ENCODE measurements at regions not wholly inside any gene's neighbourhood (a gene's known extent, or its start where the extent isn't known, plus 50 kb on each side); places are given as distances from the start of the nearest gene placed in this dataset.
A peak's percentile ranks its signal among the peaks of the same experiment; 100 is the strongest.
"Not testable (repeated sequence)": the region's sequence is repeated elsewhere in the genome, so short reads cannot be mapped to it uniquely, and the experiment has no call there.

DNA sequence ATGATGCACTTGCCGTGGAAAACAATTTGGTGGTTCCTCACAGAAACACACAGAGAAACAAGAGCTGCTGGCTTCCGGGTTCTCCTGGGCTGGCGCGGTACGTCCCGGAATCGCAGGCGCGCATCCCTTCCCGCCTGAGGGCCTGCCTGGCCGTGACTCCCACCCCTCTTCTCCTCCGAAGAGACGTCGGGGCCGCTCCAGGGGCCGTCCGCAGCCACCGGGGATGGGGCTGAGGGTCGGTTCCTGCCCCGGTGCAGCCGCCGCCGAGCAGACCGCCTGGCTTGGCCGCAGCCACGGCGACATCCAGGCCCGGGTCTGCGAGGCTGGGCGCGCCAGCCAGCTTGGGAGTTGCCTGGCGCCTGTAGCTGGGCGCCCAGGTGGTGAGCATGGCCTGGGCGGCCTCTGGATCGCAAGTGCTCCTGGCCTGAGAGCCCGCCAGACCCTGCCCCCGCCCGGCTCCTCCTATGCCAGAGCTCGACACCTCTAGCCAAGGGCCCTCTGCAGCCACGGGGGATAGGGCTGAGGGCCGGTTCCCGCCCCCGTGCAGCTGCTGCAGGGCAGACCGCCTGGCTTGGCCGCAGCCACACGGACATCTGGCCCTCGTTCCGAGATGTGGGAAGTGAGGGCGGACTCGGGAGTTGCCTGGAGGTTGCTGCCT lies 1647.5 kb downstream of the SPATA31A7 start:
- peak; percentile 22 to 43 for DNase-seq

DNA sequence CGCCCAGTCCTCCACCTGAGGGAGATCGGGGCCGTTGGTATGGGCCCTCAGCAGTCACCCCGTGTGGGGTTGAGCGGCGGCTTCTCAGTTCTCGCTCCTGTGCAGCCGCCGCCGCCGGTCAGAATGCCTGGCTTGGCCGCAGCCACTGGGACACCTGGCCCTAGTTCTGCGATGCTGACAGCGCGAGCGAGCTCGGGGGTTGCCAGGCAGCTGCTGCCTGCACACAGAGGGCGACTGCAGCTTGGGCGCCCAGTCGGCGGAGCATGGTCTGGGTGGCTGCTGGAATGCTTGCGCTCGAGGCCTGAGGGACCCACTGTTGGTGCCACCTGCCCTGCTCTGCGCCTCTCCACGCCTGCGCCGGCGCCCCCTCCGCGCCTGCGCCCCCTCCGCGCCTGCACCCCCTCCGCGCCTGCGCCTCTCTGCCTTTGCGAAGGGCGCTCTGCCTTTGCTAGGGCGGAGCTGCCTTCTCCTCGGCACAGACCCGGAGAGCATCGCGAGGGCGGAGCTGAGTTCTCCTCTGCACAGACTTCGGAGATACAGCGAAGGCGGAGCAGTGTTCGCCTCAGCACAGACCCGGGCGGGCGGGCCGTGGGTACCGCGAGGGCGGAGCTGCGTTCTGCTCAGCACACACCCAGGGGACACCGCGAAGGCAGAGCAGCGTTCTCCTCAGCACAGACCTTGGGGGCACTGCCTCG lies 1648.3 kb downstream of the SPATA31A7 start:
- DNase-seq: peak; percentile 88 to 96

DNA sequence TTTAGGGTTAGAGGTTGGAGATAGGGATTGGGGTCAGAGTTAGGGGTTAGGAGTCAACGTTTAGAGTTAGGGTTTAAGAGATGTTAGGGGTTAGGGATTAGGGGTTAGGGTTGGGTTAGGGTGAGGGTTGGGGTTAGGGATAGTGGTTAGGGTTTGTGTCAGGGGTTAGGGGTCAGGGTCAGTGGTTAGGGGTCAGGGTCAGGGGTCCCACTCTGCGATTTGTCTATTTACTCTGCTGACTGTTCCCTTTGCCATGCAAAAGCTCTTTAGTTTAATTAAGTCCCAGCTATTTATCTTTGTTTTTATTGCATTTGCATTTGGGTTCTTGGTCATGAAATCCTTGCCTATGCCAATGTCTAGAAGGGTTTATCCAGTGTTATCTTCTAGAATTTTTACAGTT lies 1649.3 kb downstream of the SPATA31A7 start:
- not testable (repeated sequence) for DNase-seq

DNA sequence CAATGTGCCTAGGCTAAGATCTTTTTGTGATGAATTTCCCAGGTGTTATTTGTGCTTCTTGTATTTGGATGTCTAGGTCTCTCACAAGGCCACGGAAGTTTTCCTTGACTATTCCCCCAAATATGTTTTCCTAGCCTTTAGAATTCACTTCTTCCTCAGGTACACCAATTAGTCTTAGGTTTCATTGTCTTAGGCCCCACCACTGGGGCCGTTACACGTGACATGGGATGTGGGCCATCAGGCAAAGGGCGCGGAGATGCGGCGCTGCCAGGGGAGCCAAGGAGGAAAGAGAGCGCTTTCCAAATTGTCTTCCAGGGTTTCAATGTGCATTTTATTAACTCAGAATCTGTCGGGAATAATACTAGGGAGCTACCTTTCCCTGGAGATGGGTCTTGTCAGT lies 1653.3 kb downstream of the SPATA31A7 start:
- DNase-seq: not testable (repeated sequence)

DNA sequence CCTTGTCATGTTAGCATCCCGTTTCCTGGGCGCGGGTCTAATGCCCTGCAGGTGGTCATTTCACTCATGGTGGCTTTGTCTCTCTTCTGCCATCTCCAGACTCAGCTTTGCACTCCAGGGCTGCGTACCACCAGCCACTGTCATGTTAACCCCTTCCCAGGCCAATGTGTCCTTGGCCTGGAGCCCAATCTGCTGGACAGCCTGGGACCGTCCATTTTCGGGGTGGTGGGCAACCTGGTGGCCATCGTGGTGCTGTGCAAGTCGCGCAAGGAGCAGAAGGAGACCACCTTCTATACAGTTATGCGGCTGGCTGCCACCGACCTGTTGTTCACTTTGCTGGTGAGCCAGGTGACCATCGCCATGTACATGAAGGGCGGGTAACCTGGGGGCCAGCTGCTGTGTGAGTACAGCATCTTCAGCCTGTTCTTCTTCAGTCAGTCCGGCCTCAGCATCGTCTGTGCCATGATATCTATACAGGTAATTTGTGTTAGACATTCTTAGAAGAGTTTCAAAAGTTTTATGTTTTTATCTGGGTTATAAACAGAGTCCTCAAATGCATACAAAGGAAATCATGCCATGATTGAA lies 1654.0 kb downstream of the SPATA31A7 start:
- DNase-seq: not testable (repeated sequence)

DNA sequence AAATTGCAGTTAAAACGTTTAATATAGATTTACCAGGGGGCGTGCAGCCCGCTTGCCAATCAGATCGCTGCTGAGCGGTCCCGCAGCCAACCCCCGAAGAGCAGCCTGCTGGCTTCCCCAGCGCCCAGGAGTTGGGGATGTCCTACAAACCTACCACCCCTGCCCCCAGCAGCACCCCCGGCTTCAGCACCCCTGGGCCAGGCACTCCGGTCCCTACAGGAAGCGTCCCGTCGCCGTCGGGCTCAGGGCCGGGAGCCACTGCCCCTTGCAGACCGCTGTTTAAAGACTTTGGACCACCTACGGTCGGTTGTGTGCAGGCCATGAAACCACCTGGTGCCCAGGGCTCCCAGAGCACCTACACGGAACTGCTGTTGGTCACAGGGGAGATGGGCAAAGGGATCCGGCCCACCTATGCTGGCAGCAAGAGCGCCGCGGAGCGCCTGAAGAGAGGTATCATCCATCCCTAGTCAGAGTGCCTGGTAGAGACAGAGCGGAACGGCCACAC lies 1654.9 kb downstream of the SPATA31A7 start:
- not testable (repeated sequence) for DNase-seq

DNA sequence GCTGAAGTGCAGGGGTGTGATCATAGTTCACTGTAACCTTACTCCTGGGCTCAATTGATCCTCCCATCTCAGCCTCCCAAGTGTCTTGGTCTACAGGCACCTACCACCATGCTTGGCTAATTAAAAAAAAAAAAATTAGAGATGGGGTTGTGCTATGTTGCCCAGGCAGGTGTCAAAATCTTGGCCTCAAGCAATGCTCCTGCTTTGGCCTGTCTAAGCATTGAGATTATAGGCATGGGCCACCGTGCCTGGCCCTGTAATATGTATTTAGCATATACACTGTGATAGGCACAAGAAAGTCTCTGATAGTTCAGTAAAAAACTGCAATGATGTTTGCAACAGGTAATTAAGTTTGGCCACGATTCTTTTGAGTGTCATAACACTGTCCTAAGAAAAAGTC lies 1658.4 kb downstream of the SPATA31A7 start:
- DNase-seq: not testable (repeated sequence)

DNA sequence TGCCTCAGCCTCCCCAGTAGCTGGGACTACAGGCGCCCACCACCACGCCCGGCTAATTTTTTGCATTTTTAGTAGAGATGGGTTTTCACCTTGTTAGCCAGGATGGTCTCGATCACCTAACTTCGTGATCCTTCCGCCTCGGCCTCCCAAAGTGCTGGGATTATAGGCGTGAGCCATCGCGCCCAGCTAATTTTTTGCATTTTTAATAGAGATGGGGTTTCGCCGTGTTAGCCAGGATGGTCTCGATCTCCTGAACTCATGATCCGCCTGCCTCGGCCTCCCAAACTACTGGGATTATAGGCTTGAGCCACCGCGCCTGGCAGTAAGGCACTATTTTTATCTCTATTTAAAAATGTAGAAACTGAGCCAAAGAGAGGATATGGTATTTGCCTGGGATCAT lies 1660.2 kb downstream of the SPATA31A7 start:
- DNase-seq: not testable (repeated sequence)

DNA sequence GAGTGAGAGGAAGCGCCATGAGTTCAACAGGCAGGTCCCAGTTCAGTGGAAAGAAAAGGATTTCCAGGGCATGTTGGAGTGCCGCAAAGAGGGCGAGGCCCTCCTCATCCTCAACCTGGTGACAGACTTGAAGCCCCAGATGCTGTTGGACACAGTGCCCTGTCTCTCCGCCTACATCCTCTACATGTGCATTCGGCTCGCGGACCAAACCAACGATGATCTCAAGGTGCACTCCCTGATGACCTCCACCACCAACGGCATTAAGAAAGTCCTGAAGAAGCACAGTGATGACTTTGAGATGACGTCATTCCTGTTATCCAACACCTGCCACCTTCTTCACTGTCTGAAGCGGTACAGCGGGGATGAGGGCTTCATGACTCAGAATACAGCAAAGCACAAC lies 1667.4 kb downstream of the SPATA31A7 start:
- not testable (repeated sequence) for DNase-seq

DNA sequence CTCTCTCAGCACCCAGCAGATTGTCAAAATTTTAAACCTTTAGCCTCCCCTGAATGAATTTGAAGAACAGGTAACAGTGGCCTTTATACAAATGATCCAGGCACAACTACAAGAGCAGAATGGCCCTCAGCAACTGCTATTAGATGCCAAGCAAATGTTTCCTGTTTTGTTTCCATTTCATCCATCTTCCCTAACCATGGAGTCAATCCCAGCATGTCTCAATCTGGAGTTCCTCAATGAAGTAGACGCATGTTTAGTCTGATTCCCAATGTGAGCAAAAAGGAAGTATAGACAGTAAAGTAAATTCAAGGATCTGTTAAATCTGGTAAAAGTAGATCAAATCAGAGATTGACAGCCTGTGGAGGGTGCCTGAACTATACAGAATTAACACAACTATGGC lies 1668.4 kb downstream of the SPATA31A7 start:
- DNase-seq: not testable (repeated sequence)

DNA sequence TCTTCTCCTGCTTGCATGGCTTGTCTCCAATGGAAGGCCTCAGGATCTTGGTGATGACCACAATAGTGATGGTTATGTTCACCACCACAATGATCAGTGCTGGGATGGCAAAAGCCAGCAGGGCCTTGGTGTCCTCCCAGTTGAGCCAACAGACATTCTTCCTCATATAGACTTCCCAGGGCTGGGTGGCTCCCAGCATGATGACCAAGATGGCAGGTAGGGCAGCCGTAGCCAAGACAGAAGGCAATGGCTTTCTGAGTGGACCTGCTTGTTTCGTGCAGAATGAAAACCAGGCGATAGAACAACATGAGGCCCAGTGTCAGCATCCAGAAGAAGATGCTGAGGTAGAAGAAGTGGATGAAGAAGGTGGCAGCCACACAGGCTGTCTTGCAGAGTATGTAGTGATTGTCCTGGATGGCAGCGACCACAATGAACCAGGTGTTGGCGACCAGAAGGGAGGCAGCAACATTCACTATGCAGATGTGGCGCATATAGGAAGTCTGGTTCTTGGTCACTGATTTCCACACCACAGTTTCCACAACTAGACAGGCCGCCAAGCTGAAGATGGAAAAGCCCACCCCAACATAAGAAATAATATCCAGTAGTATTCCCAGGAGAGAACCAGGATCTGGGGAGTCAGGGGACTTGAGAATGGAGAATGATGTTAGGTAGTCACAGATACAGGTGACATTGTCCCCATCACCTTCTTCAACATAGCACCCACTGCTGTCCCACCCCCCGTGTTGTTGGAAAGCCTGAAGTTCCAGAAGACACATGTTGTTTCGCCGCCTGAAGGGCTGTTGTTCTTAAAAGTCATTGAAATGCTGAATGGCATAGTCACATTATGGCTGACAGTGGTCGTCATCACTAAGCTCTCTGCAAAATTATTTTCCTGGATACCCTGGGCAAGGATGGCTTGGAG lies 1671.4 kb downstream of the SPATA31A7 start:
- not testable (repeated sequence) for DNase-seq

DNA sequence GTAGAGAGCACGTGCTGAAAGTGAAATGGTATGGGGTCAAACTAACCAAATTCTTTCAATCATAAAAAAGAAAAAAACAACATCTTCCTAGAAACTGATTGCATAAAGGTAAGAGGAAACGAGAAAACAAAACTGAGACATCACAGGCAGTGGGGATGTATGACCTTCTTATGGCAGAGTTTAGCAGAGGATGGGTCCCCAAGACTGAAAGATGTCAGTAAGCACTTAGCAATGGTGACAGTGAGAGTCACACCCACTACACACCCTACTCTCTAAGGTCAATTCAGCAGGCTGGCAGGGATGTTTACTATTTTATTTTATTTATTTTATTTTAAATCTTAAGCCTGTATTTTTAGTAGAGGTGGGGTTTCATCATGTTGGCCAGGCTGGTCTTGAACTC lies 1672.3 kb downstream of the SPATA31A7 start:
- not testable (repeated sequence) for DNase-seq

DNA sequence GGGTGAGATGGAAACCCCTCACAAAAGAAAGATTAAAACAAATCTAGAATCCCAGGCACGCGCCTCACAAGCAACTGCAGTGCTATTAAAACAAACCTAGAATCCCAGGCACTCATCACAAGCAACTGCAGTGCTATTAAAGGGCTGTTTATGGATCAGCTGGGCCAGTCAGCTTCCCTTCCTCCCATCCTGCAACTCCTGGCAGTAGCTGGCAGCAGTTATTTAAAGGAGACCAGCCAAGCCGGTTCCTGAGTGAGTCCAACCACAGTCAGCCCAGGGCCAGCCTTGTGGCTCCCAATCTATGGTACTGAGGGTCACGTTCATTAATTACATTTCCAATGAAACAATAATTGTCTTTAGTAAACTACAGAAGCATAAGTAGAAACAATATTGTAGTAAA lies 1673.5 kb downstream of the SPATA31A7 start:
- not testable (repeated sequence) for DNase-seq

DNA sequence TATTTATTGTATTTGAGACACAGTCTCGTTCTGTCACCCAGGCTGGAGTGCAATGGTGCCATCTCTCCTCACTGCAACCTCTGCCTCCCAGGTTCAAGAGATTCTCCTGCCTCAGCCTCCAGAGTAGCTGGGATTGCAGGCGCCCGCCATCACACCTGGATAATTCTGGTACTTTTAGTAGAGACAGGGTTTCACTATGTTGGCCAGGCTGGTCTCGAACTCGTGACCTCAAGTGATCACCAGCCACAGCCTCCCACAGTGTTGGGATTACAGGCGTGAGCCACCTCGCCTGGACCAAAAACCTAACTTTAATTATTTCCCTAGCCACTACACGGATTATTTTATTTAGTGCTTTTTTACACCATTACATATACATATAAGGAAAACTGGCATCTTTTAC lies 1674.0 kb downstream of the SPATA31A7 start:
- DNase-seq: not testable (repeated sequence)

DNA sequence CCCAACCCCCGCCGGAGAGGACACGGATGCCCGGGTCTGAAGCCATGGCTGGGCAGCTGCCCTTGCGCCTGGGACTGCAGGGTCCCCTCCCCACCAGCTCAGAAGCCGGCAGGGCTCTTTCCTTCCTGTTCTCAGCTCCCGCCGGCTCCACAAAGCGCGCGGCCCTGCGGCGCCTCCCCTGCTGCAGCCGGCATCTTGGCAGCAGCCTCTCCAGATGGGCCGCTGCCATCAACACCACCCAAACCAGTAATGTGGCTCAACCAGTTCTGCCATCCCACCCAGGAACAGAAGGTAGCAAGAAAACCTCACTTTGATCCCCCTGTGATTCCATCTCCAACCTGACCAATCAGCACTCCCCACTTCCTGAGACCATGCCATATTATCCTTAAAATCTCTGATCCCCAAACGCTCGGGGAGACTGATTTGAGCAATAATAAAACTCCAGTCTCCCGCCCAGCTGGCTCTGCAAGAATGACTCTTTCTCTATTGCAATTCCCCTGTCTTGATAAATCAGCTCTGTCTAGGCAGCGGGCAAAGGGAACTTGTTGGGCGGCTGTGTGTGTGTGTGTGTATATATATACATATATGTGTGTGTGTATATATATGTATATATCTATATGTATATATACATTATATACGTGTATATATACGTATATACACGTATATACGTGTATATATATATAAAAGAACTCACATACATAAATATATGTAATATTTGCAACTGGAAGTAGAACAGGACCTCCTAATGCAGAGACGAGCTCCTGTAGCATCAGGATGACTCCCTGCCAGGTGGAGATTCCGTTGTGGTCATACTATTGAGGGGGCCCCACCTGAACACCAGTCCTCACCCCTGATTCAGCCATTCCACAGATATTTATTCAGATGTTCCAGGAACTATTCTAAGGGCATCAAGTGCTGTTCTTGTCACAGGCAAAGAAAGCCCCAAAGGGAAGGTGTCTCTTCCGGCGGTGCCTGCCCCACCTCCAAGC lies 1674.9 kb downstream of the SPATA31A7 start:
- not testable (repeated sequence) for DNase-seq

DNA sequence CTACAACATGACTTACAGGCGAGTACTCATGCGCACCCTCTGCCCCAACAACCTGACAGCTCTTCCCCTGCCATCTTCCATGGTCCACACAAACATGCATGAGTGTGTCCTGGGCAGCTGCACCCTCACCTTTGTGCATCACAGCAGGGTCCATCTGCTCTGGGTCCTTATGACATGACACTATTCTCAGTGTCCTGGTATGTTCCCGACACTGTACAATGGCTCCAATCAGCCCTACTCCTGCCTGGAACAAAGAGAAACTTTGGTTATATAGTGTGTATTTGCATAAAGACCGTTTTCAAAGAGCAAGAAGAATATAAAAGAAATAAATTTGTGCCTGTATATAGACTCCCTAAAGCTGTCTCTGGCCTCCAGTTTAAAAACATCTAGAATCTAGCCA lies 1679.2 kb downstream of the SPATA31A7 start:
- not testable (repeated sequence) for DNase-seq

DNA sequence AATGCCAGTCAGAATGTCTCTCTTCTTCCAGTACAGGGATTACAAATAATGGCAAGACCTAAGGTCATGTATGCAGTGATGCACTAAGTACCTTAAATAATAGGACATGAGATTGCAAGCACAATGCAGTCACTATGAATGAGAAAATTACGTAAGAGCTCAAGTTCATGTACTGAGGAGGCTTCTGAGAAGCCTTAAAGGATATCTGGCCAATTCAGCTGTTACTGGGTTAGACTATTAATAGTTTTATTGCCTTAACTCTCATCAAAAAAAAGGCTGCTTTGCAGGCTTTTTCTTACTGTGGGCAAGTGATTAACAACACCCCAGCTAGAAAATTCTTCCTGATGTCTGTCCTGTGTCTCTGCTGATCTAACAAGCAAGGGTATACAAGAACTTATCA lies 1681.9 kb downstream of the SPATA31A7 start:
- DNase-seq: not testable (repeated sequence)

DNA sequence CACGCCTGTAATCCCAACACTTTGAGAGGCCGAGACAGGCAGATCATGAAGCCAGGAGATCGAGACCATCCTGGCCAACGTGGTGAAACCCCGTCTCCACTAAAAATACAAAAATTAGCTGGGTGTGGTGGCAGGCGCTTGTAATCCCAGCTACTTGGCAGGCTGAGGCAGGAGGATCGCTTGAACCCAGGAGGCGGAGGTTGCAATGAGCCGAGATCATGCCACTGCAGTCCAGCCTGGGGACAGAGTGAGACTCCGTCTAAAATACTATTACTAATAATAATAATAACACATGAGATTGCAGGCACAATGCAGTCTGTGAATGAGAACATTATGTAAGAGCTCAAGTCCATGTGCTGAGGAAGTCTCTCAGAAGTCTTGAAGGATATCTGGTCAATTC lies 1684.4 kb downstream of the SPATA31A7 start:
- not testable (repeated sequence) for DNase-seq

DNA sequence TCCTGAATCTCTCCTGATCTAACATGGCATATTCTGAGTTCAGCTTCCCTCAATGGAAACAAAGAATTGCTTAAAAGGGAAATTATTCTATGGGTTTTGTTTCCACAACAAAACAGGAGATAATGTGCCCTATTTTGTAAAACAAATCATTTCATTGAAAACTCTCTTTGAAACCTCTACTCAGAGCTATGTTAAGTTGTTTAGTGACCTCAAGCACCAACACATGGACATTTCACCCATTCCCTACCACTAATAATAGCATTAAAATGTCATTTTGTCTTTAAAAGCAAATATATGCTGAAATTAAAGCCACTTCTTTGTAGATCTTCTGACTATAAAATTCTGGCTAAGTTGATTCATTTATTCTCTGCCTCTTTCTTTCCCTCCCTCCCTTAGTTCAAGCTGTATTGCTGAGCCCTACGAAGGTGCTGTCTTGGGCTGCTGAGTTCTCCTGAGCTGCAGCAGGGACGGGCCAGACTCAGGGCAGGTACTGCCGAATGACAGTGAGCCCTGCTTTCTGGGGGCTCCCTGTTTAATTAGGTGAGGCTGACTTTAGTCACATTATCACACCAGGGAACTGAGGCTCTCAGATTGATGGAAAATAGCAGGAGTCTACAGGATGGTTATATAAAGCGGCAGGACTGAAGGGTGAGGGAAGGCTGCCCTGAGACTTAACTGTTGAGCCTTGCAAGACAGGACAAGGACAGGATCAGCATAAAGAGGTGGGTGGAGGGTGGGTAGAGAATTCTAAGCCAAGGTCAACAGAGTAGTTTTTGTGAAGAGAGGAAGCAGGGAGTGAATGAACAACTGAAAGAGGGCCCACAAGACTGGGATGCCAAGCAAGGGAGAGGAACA lies 1685.1 kb downstream of the SPATA31A7 start:
- DNase-seq: not testable (repeated sequence)

DNA sequence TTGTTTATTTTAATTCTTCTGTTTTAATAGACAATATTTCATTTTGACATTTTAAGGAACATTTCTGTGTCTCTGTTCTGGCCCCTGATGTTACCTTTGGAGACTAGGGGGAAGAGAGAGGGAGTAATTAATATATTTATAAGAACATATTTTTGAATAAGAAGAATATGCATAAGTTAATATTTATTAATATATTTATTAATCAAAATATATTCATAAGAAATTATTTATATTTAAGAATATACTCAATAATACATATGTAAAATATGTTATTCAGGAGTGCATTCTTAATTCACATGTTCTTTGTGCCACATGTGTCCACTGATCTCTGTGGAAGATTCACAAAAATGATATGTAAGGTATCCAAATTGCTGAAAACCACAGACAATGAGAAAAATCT lies 1687.7 kb downstream of the SPATA31A7 start:
- not testable (repeated sequence) for DNase-seq
